HEK293 (cell line): ENCODE measurements at regions not wholly inside any gene's neighbourhood (a gene's known extent, or its start where the extent isn't known, plus 50 kb on each side); places are given as distances from the start of the nearest gene placed in this dataset.

Source experiments
- CTCF ChIA-PET: fragments of 350-600 bp; formaldehyde crosslinking; extraction: SDS; loops from one replicate; lab custom pipeline; 2021; ENCODE audit warnings: antibody characterized with exemption; lab: Yijun Ruan, JAX
- POLR2A ChIA-PET: fragments of 300-600 bp; formaldehyde crosslinking; extraction: SDS; loops from one replicate; lab custom pipeline; 2020; ENCODE audit warnings: antibody characterized with exemption, inconsistent platforms; lab: Yijun Ruan, JAX
- H3K27ac ChIP-seq: fragments of 200-500 bp; sonication (Bioruptor generic); 2 replicates; pipeline ENCODE4 v1.5.1; 2014; ENCODE audit warnings: low read depth, low read length, control low read depth, inconsistent platforms; ENCODE audit errors: extremely low read depth
- H3K36me3 ChIP-seq, 2 experiments: fragments of 200-500 bp in 1 of 2; sonication (Bioruptor generic) in 1 of 2; 1 replicate in 1 of 2; 2 replicates in 1 of 2; pipeline ENCODE4 v1.5.1; 2014 to 2017; ENCODE audit warnings: inconsistent platforms in 2 of 2, low read length in 2 of 2; ENCODE audit not compliant: control insufficient read depth in 2 of 2, insufficient read depth in 1 of 2
- H3K4me1 ChIP-seq: fragments of 200-500 bp; sonication (Bioruptor generic); 2 replicates; pipeline ENCODE4 v1.5.1; 2014; ENCODE audit warnings: mild to moderate bottlenecking, low read length, inconsistent platforms; ENCODE audit not compliant: control insufficient read depth, insufficient read depth
- H3K4me3 ChIP-seq: 2 replicates; pipeline ENCODE4 v1.5.1; 2011; ENCODE audit warnings: low read depth, mild to moderate bottlenecking, control low read depth, low read length, moderate library complexity
- H3K9me3 ChIP-seq: fragments of 200-500 bp; sonication (Bioruptor generic); 2 replicates; pipeline ENCODE4 v1.5.1; 2014; ENCODE audit warnings: low read depth, low read length, inconsistent platforms; ENCODE audit not compliant: control insufficient read depth, insufficient read depth
- AEBP2 ChIP-seq: fragments of 450-650 bp; formaldehyde crosslinking; IDR thresholded peaks from 2 replicates; pipeline ENCODE4 v1.5.1; 2016; ENCODE audit warnings: missing biosample characterization, missing genetic modification characterization, borderline replicate concordance
- FEZF1 ChIP-seq: fragments of 450-650 bp; formaldehyde crosslinking; IDR thresholded peaks from 2 replicates; pipeline ENCODE4 v1.5.1; 2016; ENCODE audit warnings: missing biosample characterization, missing genetic modification characterization
- KLF7 ChIP-seq: fragments of 450-650 bp; formaldehyde crosslinking; IDR thresholded peaks from 2 replicates; pipeline ENCODE4 v1.5.1; 2016; ENCODE audit warnings: missing biosample characterization, missing genetic modification characterization, borderline replicate concordance
- KLF9 ChIP-seq: fragments of 450-650 bp; formaldehyde crosslinking; IDR thresholded peaks from 2 replicates; pipeline ENCODE4 v1.5.1; 2016; ENCODE audit warnings: missing biosample characterization, missing genetic modification characterization, low read depth
- REPIN1 ChIP-seq: fragments of 450-650 bp; formaldehyde crosslinking; IDR thresholded peaks from 2 replicates; pipeline ENCODE4 v1.5.1; 2017; ENCODE audit warnings: missing biosample characterization, missing genetic modification characterization, low read depth
- SALL2 ChIP-seq: fragments of 450-650 bp; formaldehyde crosslinking; IDR thresholded peaks from 2 replicates; pipeline ENCODE4 v1.5.0; 2017; ENCODE audit warnings: missing biosample characterization, mild to moderate bottlenecking, missing genetic modification characterization, borderline replicate concordance
- SETDB1 ChIP-seq: IDR thresholded peaks from one replicate; pipeline ENCODE4 v1.6.1; 2017; ENCODE audit warnings: mild to moderate bottlenecking, low read length, moderate library complexity, mixed read lengths; ENCODE audit not compliant: insufficient read length
- SP2 ChIP-seq: fragments of 450-650 bp; formaldehyde crosslinking; IDR thresholded peaks from 2 replicates; pipeline ENCODE4 v1.5.1; 2016; ENCODE audit warnings: missing biosample characterization, missing genetic modification characterization
- ZNF112 ChIP-seq: fragments of 450-650 bp; formaldehyde crosslinking; IDR thresholded peaks from 2 replicates; pipeline ENCODE4 v1.5.0; 2017; ENCODE audit warnings: missing biosample characterization, missing genetic modification characterization
- ZNF146 ChIP-seq: fragments of 450-650 bp; formaldehyde crosslinking; IDR thresholded peaks from 2 replicates; pipeline ENCODE4 v1.5.1; 2016; ENCODE audit warnings: missing biosample characterization, missing genetic modification characterization
- ZNF239 ChIP-seq: fragments of 450-650 bp; formaldehyde crosslinking; IDR thresholded peaks from 2 replicates; pipeline ENCODE4 v1.5.1; 2016; ENCODE audit warnings: missing biosample characterization, missing genetic modification characterization
- ZNF324 ChIP-seq: fragments of 450-650 bp; formaldehyde crosslinking; IDR thresholded peaks from 2 replicates; pipeline ENCODE4 v1.5.1; 2016; ENCODE audit warnings: missing biosample characterization, missing genetic modification characterization
- ZNF335 ChIP-seq: fragments of 450-650 bp; formaldehyde crosslinking; conservative IDR thresholded peaks from 2 replicates; pipeline ENCODE4 v1.5.1; 2016; ENCODE audit warnings: missing biosample characterization, missing genetic modification characterization
- ZNF514 ChIP-seq: fragments of 450-650 bp; formaldehyde crosslinking; IDR thresholded peaks from 2 replicates; pipeline ENCODE4 v1.5.1; 2016; ENCODE audit warnings: missing biosample characterization, missing genetic modification characterization
- ZNF548 ChIP-seq: fragments of 450-650 bp; formaldehyde crosslinking; IDR thresholded peaks from 2 replicates; pipeline ENCODE4 v1.5.1; 2016; ENCODE audit warnings: missing biosample characterization, missing genetic modification characterization
- ZNF561 ChIP-seq: fragments of 450-650 bp; IDR thresholded peaks from 2 replicates; pipeline ENCODE4 v1.5.1; 2018; ENCODE audit warnings: missing biosample characterization, missing genetic modification characterization, borderline replicate concordance
- ZNF610 ChIP-seq: fragments of 450-650 bp; formaldehyde crosslinking; IDR thresholded peaks from 2 replicates; pipeline ENCODE4 v1.5.1; 2016; ENCODE audit warnings: missing biosample characterization, missing genetic modification characterization, borderline replicate concordance
- ZNF677 ChIP-seq: fragments of 450-650 bp; IDR thresholded peaks from 2 replicates; pipeline ENCODE4 v1.5.0; 2018; ENCODE audit warnings: missing biosample characterization, mild to moderate bottlenecking, missing genetic modification characterization, moderate library complexity
- ZNF707 ChIP-seq: fragments of 450-650 bp; formaldehyde crosslinking; IDR thresholded peaks from 2 replicates; pipeline ENCODE4 v1.5.1; 2016; ENCODE audit warnings: missing biosample characterization, missing genetic modification characterization
- ZNF768 ChIP-seq: fragments of 450-650 bp; formaldehyde crosslinking; IDR thresholded peaks from 2 replicates; pipeline ENCODE4 v1.5.1; 2018; ENCODE audit warnings: missing biosample characterization, mild to moderate bottlenecking, missing genetic modification characterization
- ZNF830 ChIP-seq: fragments of 450-650 bp; IDR thresholded peaks from 2 replicates; pipeline ENCODE4 v1.5.0; 2018; ENCODE audit warnings: missing biosample characterization, missing genetic modification characterization, low read depth, mild to moderate bottlenecking, moderate library complexity
- ZSCAN16 ChIP-seq: fragments of 450-650 bp; formaldehyde crosslinking; IDR thresholded peaks from 2 replicates; pipeline ENCODE4 v1.5.1; 2016; ENCODE audit warnings: missing biosample characterization, missing genetic modification characterization
- TF ChIP-seq, protein P1 (sequence below): fragments of 450-650 bp; formaldehyde crosslinking; IDR thresholded peaks from 2 replicates; pipeline ENCODE4 v1.5.1; 2016; ENCODE audit warnings: missing biosample characterization, missing genetic modification characterization
- TF ChIP-seq, protein P2 (sequence below): fragments of 450-650 bp; formaldehyde crosslinking; IDR thresholded peaks from 2 replicates; pipeline ENCODE4 v1.5.1; 2016; ENCODE audit warnings: missing biosample characterization, missing genetic modification characterization
- TF ChIP-seq, protein P3 (sequence below): IDR thresholded peaks from 2 replicates; pipeline ENCODE4 v1.6.1; 2011; ENCODE audit warnings: mild to moderate bottlenecking, low read depth, low read length, borderline replicate concordance
- TF ChIP-seq, protein P4 (sequence below): fragments of 450-650 bp; formaldehyde crosslinking; IDR thresholded peaks from 2 replicates; pipeline ENCODE4 v1.5.0; 2017; ENCODE audit warnings: missing biosample characterization, missing genetic modification characterization, borderline replicate concordance

- TF ChIP-seq, protein P1, sequence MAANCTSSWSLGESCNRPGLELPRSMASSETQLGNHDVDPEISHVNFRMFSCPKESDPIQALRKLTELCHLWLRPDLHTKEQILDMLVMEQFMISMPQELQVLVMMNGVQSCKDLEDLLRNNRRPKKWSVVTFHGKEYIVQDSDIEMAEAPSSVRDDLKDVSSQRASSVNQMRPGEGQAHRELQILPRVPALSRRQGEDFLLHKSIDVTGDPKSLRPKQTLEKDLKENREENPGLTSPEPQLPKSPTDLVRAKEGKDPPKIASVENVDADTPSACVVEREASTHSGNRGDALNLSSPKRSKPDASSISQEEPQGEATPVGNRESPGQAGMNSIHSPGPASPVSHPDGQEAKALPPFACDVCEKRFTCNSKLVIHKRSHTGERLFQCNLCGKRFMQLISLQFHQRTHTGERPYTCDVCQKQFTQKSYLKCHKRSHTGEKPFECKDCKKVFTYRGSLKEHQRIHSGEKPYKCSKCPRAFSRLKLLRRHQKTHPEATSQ (tag by site-specific recombination) = no peak
- no peak for TF ChIP-seq ZNF146 (tag by site-specific recombination)
- no peak for TF ChIP-seq ZNF335
- no peak for TF ChIP-seq ZNF514
- TF ChIP-seq KLF7 (tag by site-specific recombination) = no peak
- no peak for TF ChIP-seq AEBP2 (tag by site-specific recombination)
Measured at GRCh38 chr2:161557538-161557937, 66.7 kb upstream of the SLC4A10 start (continued).

DNA sequence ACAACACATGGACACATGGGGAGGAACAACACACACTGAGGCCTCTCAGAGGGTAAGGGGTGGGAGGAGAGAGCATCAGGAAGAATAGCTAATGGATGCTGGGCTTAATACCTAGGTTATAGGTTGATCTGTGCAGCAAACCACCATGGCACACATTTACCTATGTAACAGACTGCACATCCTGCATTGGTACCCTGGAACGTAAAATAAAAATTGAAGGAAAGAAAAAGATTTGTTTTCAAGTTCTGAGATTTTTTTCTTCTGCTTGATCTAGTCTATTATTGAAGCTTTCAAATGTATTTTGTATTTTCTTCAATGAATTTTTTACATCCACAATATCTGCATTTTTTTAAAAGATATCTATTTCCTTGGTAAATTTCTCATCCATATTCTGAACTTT is 59.3 kb upstream of the SLC4A10 start:
- Histone ChIP-seq H3K4me3 (no peak overlapping the region), H3K4me1 (no peaks in the 10 kb centered on the region), H3K36me3 (no peaks in the 10 kb centered on the region), H3K27ac (no peak overlapping the region), H3K9me3 (no peaks in the 10 kb centered on the region)
- ChIA-PET POLR2A (no interaction called here), CTCF (no interaction called here)
- no peak for TF ChIP-seq ZSCAN16
- TF ChIP-seq SALL2 = no peak
- TF ChIP-seq ZNF707 = no peak
- peak; percentile 37 for TF ChIP-seq SETDB1
- TF ChIP-seq, protein P2, sequence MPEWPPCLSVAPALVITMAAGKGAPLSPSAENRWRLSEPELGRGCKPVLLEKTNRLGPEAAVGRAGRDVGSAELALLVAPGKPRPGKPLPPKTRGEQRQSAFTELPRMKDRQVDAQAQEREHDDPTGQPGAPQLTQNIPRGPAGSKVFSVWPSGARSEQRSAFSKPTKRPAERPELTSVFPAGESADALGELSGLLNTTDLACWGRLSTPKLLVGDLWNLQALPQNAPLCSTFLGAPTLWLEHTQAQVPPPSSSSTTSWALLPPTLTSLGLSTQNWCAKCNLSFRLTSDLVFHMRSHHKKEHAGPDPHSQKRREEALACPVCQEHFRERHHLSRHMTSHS (tag by site-specific recombination) = no peak
- no peak for TF ChIP-seq ZNF548 (tag by site-specific recombination)

- no peaks in the 10 kb centered on the region for H3K36me3 ChIP-seq
- no peak overlapping the region for H3K27ac ChIP-seq
- no peak overlapping the region for H3K4me3 ChIP-seq
- no peaks in the 10 kb centered on the region for H3K9me3 ChIP-seq
- TF ChIP-seq SP2 (tag by site-specific recombination) (no peak), ZNF324 (tag by site-specific recombination) (no peak), FEZF1 (tag by site-specific recombination) (no peak), ZNF610 (tag by site-specific recombination) (no peak), ZNF561 (tag by site-specific recombination) (no peak), ZNF830 (tag by site-specific recombination) (no peak), KLF9 (tag by site-specific recombination) (no peak), ZNF677 (tag by site-specific recombination) (no peak), REPIN1 (tag by site-specific recombination) (no peak), ZNF768 (no peak), ZNF112 (no peak), AEBP2 (tag by site-specific recombination) (no peak), ZNF239 (tag by site-specific recombination) (no peak)
- TF ChIP-seq, protein P3, sequence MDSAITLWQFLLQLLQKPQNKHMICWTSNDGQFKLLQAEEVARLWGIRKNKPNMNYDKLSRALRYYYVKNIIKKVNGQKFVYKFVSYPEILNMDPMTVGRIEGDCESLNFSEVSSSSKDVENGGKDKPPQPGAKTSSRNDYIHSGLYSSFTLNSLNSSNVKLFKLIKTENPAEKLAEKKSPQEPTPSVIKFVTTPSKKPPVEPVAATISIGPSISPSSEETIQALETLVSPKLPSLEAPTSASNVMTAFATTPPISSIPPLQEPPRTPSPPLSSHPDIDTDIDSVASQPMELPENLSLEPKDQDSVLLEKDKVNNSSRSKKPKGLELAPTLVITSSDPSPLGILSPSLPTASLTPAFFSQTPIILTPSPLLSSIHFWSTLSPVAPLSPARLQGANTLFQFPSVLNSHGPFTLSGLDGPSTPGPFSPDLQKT = no peak
- TF ChIP-seq, protein P4, sequence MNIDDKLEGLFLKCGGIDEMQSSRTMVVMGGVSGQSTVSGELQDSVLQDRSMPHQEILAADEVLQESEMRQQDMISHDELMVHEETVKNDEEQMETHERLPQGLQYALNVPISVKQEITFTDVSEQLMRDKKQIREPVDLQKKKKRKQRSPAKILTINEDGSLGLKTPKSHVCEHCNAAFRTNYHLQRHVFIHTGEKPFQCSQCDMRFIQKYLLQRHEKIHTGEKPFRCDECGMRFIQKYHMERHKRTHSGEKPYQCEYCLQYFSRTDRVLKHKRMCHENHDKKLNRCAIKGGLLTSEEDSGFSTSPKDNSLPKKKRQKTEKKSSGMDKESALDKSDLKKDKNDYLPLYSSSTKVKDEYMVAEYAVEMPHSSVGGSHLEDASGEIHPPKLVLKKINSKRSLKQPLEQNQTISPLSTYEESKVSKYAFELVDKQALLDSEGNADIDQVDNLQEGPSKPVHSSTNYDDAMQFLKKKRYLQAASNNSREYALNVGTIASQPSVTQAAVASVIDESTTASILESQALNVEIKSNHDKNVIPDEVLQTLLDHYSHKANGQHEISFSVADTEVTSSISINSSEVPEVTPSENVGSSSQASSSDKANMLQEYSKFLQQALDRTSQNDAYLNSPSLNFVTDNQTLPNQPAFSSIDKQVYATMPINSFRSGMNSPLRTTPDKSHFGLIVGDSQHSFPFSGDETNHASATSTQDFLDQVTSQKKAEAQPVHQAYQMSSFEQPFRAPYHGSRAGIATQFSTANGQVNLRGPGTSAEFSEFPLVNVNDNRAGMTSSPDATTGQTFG (tag by site-specific recombination) = no peak
- POLR2A ChIA-PET = no interaction called here
- CTCF ChIA-PET = no interaction called here
- no peaks in the 10 kb centered on the region for H3K4me1 ChIP-seq
Measured at GRCh38 chr2:161569401-161569800, 54.8 kb upstream of the SLC4A10 start.
